CD14-positive monocyte (primary cell): ENCODE measurements at regions not wholly inside any gene's neighbourhood (a gene's known extent, or its start where the extent isn't known, plus 50 kb on each side); places are given as distances from the start of the nearest gene placed in this dataset.
A peak's percentile ranks its signal among the peaks of the same experiment; 100 is the strongest.

Experiments used
- DNase-seq, 3 donors: peaks; one replicate each; pipeline ENCODE4 v3.0.0-alpha.2; 2011 to 2022
- H2AFZ ChIP-seq: 2 replicates; pipeline ENCODE4 v1.6.0; 2012; ENCODE audit warnings: mild to moderate bottlenecking, low read depth, low read length, inconsistent platforms; ENCODE audit not compliant: insufficient read depth, poor library complexity, severe bottlenecking
- H3K27ac ChIP-seq, 2 donors: 1 replicate in 1 of 2; 2 replicates in 1 of 2; pipeline ENCODE4 v1.5.1; 2012 to 2013; ENCODE audit warnings: low read length in 2 of 2, control low read depth in 1 of 2, inconsistent platforms in 1 of 2, low read depth in 1 of 2, mild to moderate bottlenecking in 1 of 2
- H3K27me3 ChIP-seq, 2 donors: one replicate each; pipeline versions ENCODE4 v1.6.0 to v1.6.1; 2011 to 2013; ENCODE audit warnings: low read length in 2 of 2; ENCODE audit not compliant: control insufficient read depth in 2 of 2, insufficient read depth in 2 of 2
- H3K36me3 ChIP-seq, 2 donors: replicated peaks in 1 of 2; 1 replicate in 1 of 2; 2 replicates in 1 of 2; pipeline versions ENCODE4 v1.5.1 to v1.6.1; 2012 to 2013; ENCODE audit warnings: low read length in 2 of 2, control low read depth in 1 of 2, inconsistent platforms in 1 of 2, mild to moderate bottlenecking in 1 of 2; ENCODE audit not compliant: insufficient read depth in 2 of 2, control insufficient read depth in 1 of 2
- H3K4me1 ChIP-seq, 2 donors: 1 replicate in 1 of 2; 2 replicates in 1 of 2; pipeline versions ENCODE4 v1.5.1 to v1.6.1; 2012 to 2013; ENCODE audit warnings: low read length in 2 of 2, control low read depth in 1 of 2, inconsistent platforms in 1 of 2, mild to moderate bottlenecking in 1 of 2, moderate library complexity in 1 of 2; ENCODE audit not compliant: insufficient read depth in 2 of 2, control insufficient read depth in 1 of 2
- H3K4me2 ChIP-seq: replicated peaks from 2 replicates; pipeline ENCODE3; 2012; ENCODE audit warnings: low read length, moderate library complexity, mild to moderate bottlenecking; ENCODE audit not compliant: poor library complexity, severe bottlenecking; ENCODE audit errors: extremely low read depth
- H3K4me3 ChIP-seq, 3 experiments: fragments of 200-600 bp in 1 of 3; sonication (generic) in 1 of 3; replicated peaks in 1 of 3; 1 replicate in 2 of 3; 2 replicates in 1 of 3; pipeline ENCODE4 v1.5.1; 2011 to 2013; ENCODE audit warnings: low read length in 3 of 3, mild to moderate bottlenecking in 3 of 3, control low read depth in 2 of 3, low read depth in 2 of 3, inconsistent platforms in 1 of 3, moderate library complexity in 1 of 3
- H3K79me2 ChIP-seq: 2 replicates; pipeline ENCODE4 v1.6.0; 2012; ENCODE audit warnings: mild to moderate bottlenecking, control low read depth, inconsistent platforms, low read length, moderate library complexity; ENCODE audit not compliant: insufficient read depth
- H3K9ac ChIP-seq: 2 replicates; pipeline ENCODE4 v1.6.0; 2017; ENCODE audit warnings: low read length, mild to moderate bottlenecking; ENCODE audit not compliant: insufficient read depth, poor library complexity, severe bottlenecking
- H3K9me3 ChIP-seq, 2 donors: replicated peaks in 1 of 2; 1 replicate in 1 of 2; 2 replicates in 1 of 2; pipeline versions ENCODE4 v1.5.1 to v1.6.1; 2012 to 2013; ENCODE audit warnings: low read length in 2 of 2, control low read depth in 1 of 2; ENCODE audit not compliant: control insufficient read depth in 1 of 2, insufficient read depth in 1 of 2
- H4K20me1 ChIP-seq: 2 replicates; pipeline ENCODE4 v1.6.0; 2012; ENCODE audit warnings: mild to moderate bottlenecking, low read length, control low read depth, moderate library complexity; ENCODE audit not compliant: insufficient read depth
- H3K27ac Mint-ChIP-seq, 7 donors: one replicate each; pipeline ENCODE4 v1.8.0; 2020; ENCODE audit warnings: mild to moderate bottlenecking in 7 of 7, mixed read lengths in 7 of 7, moderate library complexity in 6 of 7, inconsistent platforms in 2 of 7
- H3K27me3 Mint-ChIP-seq, 3 donors: one replicate each; pipeline ENCODE4 v1.8.0; 2021 to 2022; ENCODE audit warnings: low read depth in 3 of 3, mild to moderate bottlenecking in 3 of 3, mixed read lengths in 3 of 3, moderate library complexity in 3 of 3, inconsistent platforms in 1 of 3
- H3K36me3 Mint-ChIP-seq, 2 donors: one replicate each; pipeline ENCODE4 v1.8.0; 2020; ENCODE audit warnings: mixed read lengths in 2 of 2, inconsistent platforms in 1 of 2, mild to moderate bottlenecking in 1 of 2
- H3K4me1 Mint-ChIP-seq: one replicate; pipeline ENCODE4 v1.8.0; 2020; ENCODE audit warnings: mild to moderate bottlenecking, mixed read lengths
- H3K4me3 Mint-ChIP-seq, 2 donors: one replicate each; pipeline ENCODE4 v1.8.0; 2020; ENCODE audit warnings: mild to moderate bottlenecking in 2 of 2, mixed read lengths in 2 of 2, moderate library complexity in 1 of 2
- H3K9me3 Mint-ChIP-seq, 7 donors: one replicate each; pipeline ENCODE4 v1.8.0; 2020 to 2022; ENCODE audit warnings: mixed read lengths in 7 of 7, mild to moderate bottlenecking in 6 of 7, moderate library complexity in 6 of 7, inconsistent platforms in 2 of 7
- CTCF ChIP-seq: fragments of 200-600 bp; IDR thresholded peaks from one replicate; pipeline ENCODE4 v1.8.0; 2022; ENCODE audit warnings: antibody characterized with exemption, mild to moderate bottlenecking
- WGBS: methylation state at CpG from one replicate; pipeline ENCODE4 v1.1.5; 2013; ENCODE audit warnings: missing lambda C conversion rate; ENCODE audit not compliant: insufficient coverage; 5-methylcytosine and 5-hydroxymethylcytosine counted together
- intact Hi-C, 2 donors: fragments of 100-400 bp; cut with micrococcal nuclease; formaldehyde crosslinking; loops; one replicate each; pipeline versions ENCODE4 v1.15.0 to v1.15.1; 2023

GRCh38 chr10:78175444-78176015 is 141.9 kb downstream of the RPS24 start:
- Mint-ChIP-seq H3K36me3 (no peaks in the 10 kb centered on the region), H3K27me3 (peaks cover 0 to 5% (median 2%) of the 10 kb centered on the region in 3 donors), H3K27ac (peak overlapping the region in 1 of 7 donors; percentile 68), H3K4me3 (no peak overlapping the region), H3K4me1 (no peaks in the 10 kb centered on the region), H3K9me3 (peaks cover 0 to 1% (median 0%) of the 10 kb centered on the region in 7 donors)
- TF ChIP-seq CTCF = no peak
- H3K9ac ChIP-seq = no peak overlapping the region
- intact Hi-C loops = no loop called here
- no peaks in the 10 kb centered on the region for H3K79me2 ChIP-seq
- H3K27me3 ChIP-seq = no peaks in the 10 kb centered on the region
- no peak overlapping the region for H3K4me3 ChIP-seq
- no peaks in the 10 kb centered on the region for H3K36me3 ChIP-seq
- no peaks in the 10 kb centered on the region for H4K20me1 ChIP-seq
- no peak for DNase-seq
- no peaks in the 10 kb centered on the region for H3K9me3 ChIP-seq
- 0% methylated on average over 1 of the region's 5 CpGs for WGBS
- H3K4me2 ChIP-seq = no peak overlapping the region
- H3K27ac ChIP-seq = no peak overlapping the region
- H3K4me1 ChIP-seq = no peaks in the 10 kb centered on the region
- H2AFZ ChIP-seq = no peak overlapping the region

- no peak overlapping the region for H3K4me3 ChIP-seq
- WGBS = 98% methylated on average over 20 of the region's 24 CpGs
- no peak overlapping the region for H2AFZ ChIP-seq
- no peak for TF ChIP-seq CTCF
- no peaks in the 10 kb centered on the region for H3K4me1 ChIP-seq
- Mint-ChIP-seq H3K27ac (no peak overlapping the region), H3K36me3 (no peaks in the 10 kb centered on the region), H3K4me1 (no peaks in the 10 kb centered on the region), H3K4me3 (no peak overlapping the region), H3K9me3 (no peaks in the 10 kb centered on the region), H3K27me3 (peaks cover 0 to 5% (median 2%) of the 10 kb centered on the region in 3 donors)
- no peaks in the 10 kb centered on the region for H3K9me3 ChIP-seq
- DNase-seq = no peak
- H3K36me3 ChIP-seq = no peaks in the 10 kb centered on the region
- no peaks in the 10 kb centered on the region for H4K20me1 ChIP-seq
- intact Hi-C loops = no loop called here
- no peak overlapping the region for H3K27ac ChIP-seq
- H3K79me2 ChIP-seq = no peaks in the 10 kb centered on the region
- H3K4me2 ChIP-seq = no peak overlapping the region
- no peak overlapping the region for H3K9ac ChIP-seq
- no peaks in the 10 kb centered on the region for H3K27me3 ChIP-seq
Measured at GRCh38 chr10:78176320-78177317, 143.0 kb downstream of the RPS24 start.
